ENCODE measurements at regions not wholly inside any gene's neighbourhood (a gene's known extent, or its start where the extent isn't known, plus 50 kb on each side); places are given as distances from the start of the nearest gene placed in this dataset.

DNA sequence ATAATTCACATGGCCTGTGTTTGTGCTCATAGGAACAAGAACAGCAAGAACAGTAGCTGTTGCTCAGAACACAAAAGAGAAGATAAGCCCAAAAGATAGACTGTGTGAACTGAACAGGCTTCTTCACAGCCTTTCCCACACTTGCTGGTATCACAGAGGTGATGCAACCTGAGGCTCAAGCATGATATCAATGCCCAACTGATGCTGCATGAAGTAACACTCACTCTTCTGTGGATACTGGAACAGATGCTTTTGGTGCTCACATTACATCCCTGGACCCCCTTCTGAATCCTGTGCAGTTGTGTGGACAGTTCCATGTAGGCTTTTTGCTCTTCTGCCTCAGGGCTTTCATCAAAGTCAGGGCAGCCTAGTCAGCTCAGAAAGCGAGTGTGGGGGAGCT lies 88.4 kb upstream of the RND3 start:
- H3K36me3 ChIP-seq (ENCODE audit: control insufficient read depth, low read length), result no peaks in the 10 kb centered on the region
- no peaks in the 10 kb centered on the region for H4K20me1 ChIP-seq (ENCODE audit: control insufficient read depth, insufficient read depth, low read depth, low read length)
- H3K27ac ChIP-seq (ENCODE audit: low read depth, low read length), result no peak overlapping the region
- H3K4me1 ChIP-seq (ENCODE audit: control insufficient read depth, low read length), result no peaks in the 10 kb centered on the region
- H3K9me3 ChIP-seq (ENCODE audit: control insufficient read depth, insufficient read depth, low read length), result peaks cover 7% of the 10 kb centered on the region; the same call in 1 of the 2 replicates
- no peaks in the 10 kb centered on the region for H3K79me2 ChIP-seq (ENCODE audit: control insufficient read depth, low read length)
- no peaks in the 10 kb centered on the region for H3F3A ChIP-seq (ENCODE audit: control insufficient read depth, insufficient read depth)
- no peaks in the 10 kb centered on the region for H3K27me3 ChIP-seq (ENCODE audit: control insufficient read depth, low read length)
- TF ChIP-seq, protein P1, sequence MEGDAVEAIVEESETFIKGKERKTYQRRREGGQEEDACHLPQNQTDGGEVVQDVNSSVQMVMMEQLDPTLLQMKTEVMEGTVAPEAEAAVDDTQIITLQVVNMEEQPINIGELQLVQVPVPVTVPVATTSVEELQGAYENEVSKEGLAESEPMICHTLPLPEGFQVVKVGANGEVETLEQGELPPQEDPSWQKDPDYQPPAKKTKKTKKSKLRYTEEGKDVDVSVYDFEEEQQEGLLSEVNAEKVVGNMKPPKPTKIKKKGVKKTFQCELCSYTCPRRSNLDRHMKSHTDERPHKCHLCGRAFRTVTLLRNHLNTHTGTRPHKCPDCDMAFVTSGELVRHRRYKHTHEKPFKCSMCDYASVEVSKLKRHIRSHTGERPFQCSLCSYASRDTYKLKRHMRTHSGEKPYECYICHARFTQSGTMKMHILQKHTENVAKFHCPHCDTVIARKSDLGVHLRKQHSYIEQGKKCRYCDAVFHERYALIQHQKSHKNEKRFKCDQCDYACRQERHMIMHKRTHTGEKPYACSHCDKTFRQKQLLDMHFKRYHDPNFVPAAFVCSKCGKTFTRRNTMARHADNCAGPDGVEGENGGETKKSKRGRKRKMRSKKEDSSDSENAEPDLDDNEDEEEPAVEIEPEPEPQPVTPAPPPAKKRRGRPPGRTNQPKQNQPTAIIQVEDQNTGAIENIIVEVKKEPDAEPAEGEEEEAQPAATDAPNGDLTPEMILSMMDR (IDR thresholded peaks at IDR 0.05; ENCODE audit: low read depth, low read length, poor library complexity, severe bottlenecking), result no peak
- TF ChIP-seq EZH2phosphoT487 (IDR thresholded peaks at IDR 0.05; ENCODE audit: borderline replicate concordance, low read length), result no peak
- H3K4me3 ChIP-seq (ENCODE audit: low read length), result no peak overlapping the region
- H3K9me2 ChIP-seq (replicated peaks; ENCODE audit: control insufficient read depth, low read length), result no peaks in the 10 kb centered on the region
- H3K4me2 ChIP-seq (ENCODE audit: low read length), result no peak overlapping the region

DNA sequence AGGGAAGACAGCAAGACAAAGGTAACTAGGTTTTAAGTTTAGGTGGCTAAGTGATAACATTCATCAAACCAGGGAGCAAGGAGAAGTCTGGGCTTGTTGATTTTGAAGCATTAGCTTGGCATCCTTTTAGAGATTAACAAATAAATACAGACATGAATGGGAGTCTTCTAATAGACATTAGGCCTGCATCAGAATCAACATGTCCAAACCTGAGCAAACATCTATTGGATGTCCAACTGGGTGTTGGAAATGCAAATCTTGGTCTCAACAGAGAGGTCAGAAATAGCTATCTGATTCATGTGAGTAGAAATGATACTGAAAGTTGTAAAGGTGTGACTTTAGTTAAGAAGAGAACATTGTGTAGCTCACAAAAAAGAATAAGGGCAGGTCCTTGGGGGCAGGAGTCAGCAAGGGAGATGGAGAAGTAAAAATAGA lies 85.5 kb upstream of the RND3 start:
- H4K20me1 ChIP-seq (ENCODE audit: control insufficient read depth, insufficient read depth, low read depth, low read length), result no peaks in the 10 kb centered on the region
- no peaks in the 10 kb centered on the region for H3K4me1 ChIP-seq (ENCODE audit: control insufficient read depth, low read length)
- H3K4me2 ChIP-seq (ENCODE audit: low read length), result no peak overlapping the region

GRCh38 chr2:150572194-150572766 lies 84.8 kb upstream of the RND3 start:
- H3K4me2 ChIP-seq (ENCODE audit: low read length), result no peak overlapping the region
- H3K27ac ChIP-seq (ENCODE audit: low read depth, low read length), result no peak overlapping the region
- H3K9me2 ChIP-seq (replicated peaks; ENCODE audit: control insufficient read depth, low read length), result no peaks in the 10 kb centered on the region
- no peaks in the 10 kb centered on the region for H3F3A ChIP-seq (ENCODE audit: control insufficient read depth, insufficient read depth)
- H4K20me1 ChIP-seq (ENCODE audit: control insufficient read depth, insufficient read depth, low read depth, low read length), result no peaks in the 10 kb centered on the region
- H3K36me3 ChIP-seq (ENCODE audit: control insufficient read depth, low read length), result no peaks in the 10 kb centered on the region
- H3K4me1 ChIP-seq (ENCODE audit: control insufficient read depth, low read length), result no peaks in the 10 kb centered on the region
- no peaks in the 10 kb centered on the region for H3K79me2 ChIP-seq (ENCODE audit: control insufficient read depth, low read length)
- H3K27me3 ChIP-seq (ENCODE audit: control insufficient read depth, low read length), result no peaks in the 10 kb centered on the region
- H3K9me3 ChIP-seq (ENCODE audit: control insufficient read depth, insufficient read depth, low read length), result no peaks in the 10 kb centered on the region
- TF ChIP-seq, protein P1 (IDR thresholded peaks at IDR 0.05; ENCODE audit: low read depth, low read length, poor library complexity, severe bottlenecking), result no peak
- no peak for TF ChIP-seq EZH2phosphoT487 (IDR thresholded peaks at IDR 0.05; ENCODE audit: borderline replicate concordance, low read length)
- no peak overlapping the region for H3K4me3 ChIP-seq (ENCODE audit: low read length)

More for the DNA sequence above, 85.5 kb upstream of the RND3 start:
- Histone ChIP-seq H3K79me2 (ENCODE audit: control insufficient read depth, low read length) (no peaks in the 10 kb centered on the region), H3K27ac (ENCODE audit: low read depth, low read length) (no peak overlapping the region), H3K36me3 (ENCODE audit: control insufficient read depth, low read length) (no peaks in the 10 kb centered on the region), H3K9me2 (replicated peaks; ENCODE audit: control insufficient read depth, low read length) (no peaks in the 10 kb centered on the region), H3K9me3 (ENCODE audit: control insufficient read depth, insufficient read depth, low read length) (no peaks in the 10 kb centered on the region), H3K27me3 (ENCODE audit: control insufficient read depth, low read length) (no peaks in the 10 kb centered on the region), H3K4me3 (ENCODE audit: low read length) (no peak overlapping the region), H3F3A (ENCODE audit: control insufficient read depth, insufficient read depth) (no peaks in the 10 kb centered on the region)
- TF ChIP-seq EZH2phosphoT487 (IDR thresholded peaks at IDR 0.05; ENCODE audit: borderline replicate concordance, low read length), result no peak
- TF ChIP-seq, protein P1 (IDR thresholded peaks at IDR 0.05; ENCODE audit: low read depth, low read length, poor library complexity, severe bottlenecking), result no peak

Data from DOHH2 (cell line).